Spleen (tissue), 11 donors: ENCODE measurements at regions not wholly inside any gene's neighbourhood (a gene's known extent, or its start where the extent isn't known, plus 50 kb on each side); places are given as distances from the start of the nearest gene placed in this dataset.

Source experiments
- DNase-seq: peaks from one replicate; pipeline ENCODE4 v3.0.0-alpha.2; 2020
- H3K27ac ChIP-seq, 8 donors: fragments of 200-600 bp; sonication (generic) in 7 of 8; 1 replicate in 4 of 8; 2 replicates in 4 of 8; pipeline versions ENCODE4 v1.5.0 to v1.8.0; 2016 to 2021; ENCODE audit warnings: inconsistent platforms in 4 of 8, mild to moderate bottlenecking in 4 of 8, moderate library complexity in 1 of 8
- H3K27me3 ChIP-seq, 7 donors: fragments of 200-600 bp; sonication (generic) in 6 of 7; replicated peaks in 1 of 7; 1 replicate in 4 of 7; 2 replicates in 3 of 7; pipeline versions ENCODE4 v1.5.0 to v1.8.0; 2016 to 2021; ENCODE audit warnings: inconsistent platforms in 3 of 7, mild to moderate bottlenecking in 1 of 7
- H3K36me3 ChIP-seq, 6 donors: fragments of 200-600 bp; sonication (generic) in 5 of 6; 1 replicate in 4 of 6; 2 replicates in 2 of 6; pipeline versions ENCODE4 v1.5.0 to v1.8.0; 2016 to 2021; ENCODE audit warnings: inconsistent platforms in 2 of 6
- H3K4me1 ChIP-seq, 6 donors: fragments of 200-600 bp; sonication (generic) in 5 of 6; 1 replicate in 3 of 6; 2 replicates in 3 of 6; pipeline versions ENCODE4 v1.5.0 to v1.8.0; 2016 to 2021; ENCODE audit warnings: inconsistent platforms in 3 of 6
- H3K4me3 ChIP-seq, 8 donors: fragments of 200-600 bp; sonication (generic) in 7 of 8; 1 replicate in 4 of 8; 2 replicates in 4 of 8; pipeline versions ENCODE4 v1.5.0 to v1.8.0; 2016 to 2021; ENCODE audit warnings: inconsistent platforms in 4 of 8, mild to moderate bottlenecking in 4 of 8, moderate library complexity in 2 of 8
- H3K9me3 ChIP-seq, 8 donors: fragments of 200-600 bp; sonication (generic) in 7 of 8; 1 replicate in 4 of 8; 2 replicates in 4 of 8; pipeline versions ENCODE4 v1.5.0 to v1.8.0; 2016 to 2021; ENCODE audit warnings: inconsistent platforms in 4 of 8
- CTCF ChIP-seq, 11 experiments: fragments of 200-600 bp in 7 of 11; fragments of 450-650 bp in 4 of 11; sonication (generic) in 4 of 11; IDR thresholded peaks in 8 of 11; conservative IDR thresholded peaks in 3 of 11; 1 replicate in 7 of 11; 2 replicates in 4 of 11; pipeline versions ENCODE4 v1.4.0 to v1.8.0; 2016 to 2021; ENCODE audit warnings: antibody characterized with exemption in 11 of 11, inconsistent platforms in 4 of 11, mild to moderate bottlenecking in 1 of 11
- POLR2A ChIP-seq, 3 donors: fragments of 450-650 bp; IDR thresholded peaks; one replicate each; pipeline ENCODE4 v1.5.1; 2017; ENCODE audit warnings: antibody characterized with exemption in 3 of 3, mild to moderate bottlenecking in 1 of 3
- POLR2AphosphoS5 ChIP-seq, 3 donors: sonication (generic); formaldehyde crosslinking; IDR thresholded peaks; one replicate each; pipeline ENCODE4 v1.5.1; 2017; ENCODE audit warnings: antibody characterized with exemption in 3 of 3
- WGBS, 5 donors: extraction: QIAGEN DNeasy Blood & Tissue Kit in 3 of 5; methylation state at CpG; one replicate each; pipeline versions ENCODE4 v1.1.5 to v1.1.7; 2013 to 2018; 5-methylcytosine and 5-hydroxymethylcytosine counted together
- intact Hi-C: fragments of 100-400 bp; cut with DNase I; formaldehyde crosslinking; loops from one replicate; pipeline ENCODE4 v1.15.0; 2023; ENCODE audit warnings: low total_unique reads
- donor health status: healthy with polysubstance abuse.
- donor health status: DM: no; HTN: no; CAD: no; lungs with moderate emphysema.
- donor health status: DM: no; HTN: no; CAD: no.
- donor health status: Bipolar disorder and iron deficiency.
- donor health status: healthy.
- donor health status: DM: no; HTN: no; CAD: no.
- donor health status: DM: yes; HTN: yes; CAD: no.

- Histone ChIP-seq H3K9me3 (no peaks in the 10 kb centered on the region), H3K27ac (no peak overlapping the region), H3K27me3 (no peaks in the 10 kb centered on the region), H3K4me1 (no peaks in the 10 kb centered on the region), H3K36me3 (no peaks in the 10 kb centered on the region), H3K4me3 (no peak overlapping the region)
- no peak for DNase-seq
- 85 to 90% (median 86%) methylated on average over 3 of the region's 3 CpGs for WGBS, 5 donors
- intact Hi-C loops, result no loop called here
- no peak for TF ChIP-seq POLR2A (IDR thresholded peaks at IDR 0.05)
- no peak for TF ChIP-seq POLR2AphosphoS5 (IDR thresholded peaks at IDR 0.05)
- no peak for TF ChIP-seq CTCF (IDR thresholded peaks at IDR 0.05 in 8 of 11, conservative IDR thresholded peaks at IDR 0.05 in 3 of 11)
Observed at GRCh38 chr12:60475825-60476224, 880.0 kb downstream of the SLC16A7 start.

DNA sequence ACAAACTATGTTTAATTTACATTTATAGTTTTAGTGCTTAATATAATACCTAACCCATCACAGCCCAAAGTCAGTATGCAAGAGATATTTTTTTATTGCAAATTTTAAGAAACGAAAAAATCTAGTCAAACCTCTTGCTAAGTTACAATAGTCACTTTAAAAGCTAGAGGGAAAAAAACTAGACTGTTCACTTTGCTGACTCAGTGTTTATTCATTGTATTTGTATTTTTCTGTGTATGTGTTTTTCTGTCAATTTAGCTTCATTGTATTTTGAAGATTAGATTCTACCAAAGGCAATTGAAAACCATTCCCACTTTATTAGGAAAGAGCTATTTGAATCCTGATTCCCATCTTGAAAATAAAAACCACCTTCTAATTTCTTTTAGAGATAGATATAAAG is 891.5 kb downstream of the SLC16A7 start:
- intact Hi-C loops, result no loop called here
- Histone ChIP-seq H3K4me3 (no peak overlapping the region), H3K27ac (no peak overlapping the region), H3K9me3 (peaks cover 0 to 15% (median 4%) of the 10 kb centered on the region in 8 donors), H3K4me1 (no peaks in the 10 kb centered on the region), H3K36me3 (no peaks in the 10 kb centered on the region), H3K27me3 (no peaks in the 10 kb centered on the region)
- no peak for DNase-seq
- WGBS, 5 donors, result 65 to 81% (median 68%) methylated on average over 1 of the region's 1 CpG
- TF ChIP-seq POLR2A (IDR thresholded peaks at IDR 0.05), result no peak
- no peak for TF ChIP-seq POLR2AphosphoS5 (IDR thresholded peaks at IDR 0.05)
- TF ChIP-seq CTCF (IDR thresholded peaks at IDR 0.05 in 8 of 11, conservative IDR thresholded peaks at IDR 0.05 in 3 of 11), result no peak

GRCh38 chr12:60489071-60489470 is 893.2 kb downstream of the SLC16A7 start:
- no peak for DNase-seq
- intact Hi-C loops, result no loop called here
- Histone ChIP-seq H3K4me1 (no peaks in the 10 kb centered on the region), H3K36me3 (no peaks in the 10 kb centered on the region), H3K27ac (no peak overlapping the region), H3K27me3 (no peaks in the 10 kb centered on the region), H3K4me3 (no peak overlapping the region), H3K9me3 (peaks cover 0 to 4% (median 0%) of the 10 kb centered on the region in 8 donors)
- no peak for TF ChIP-seq POLR2AphosphoS5 (IDR thresholded peaks at IDR 0.05)
- TF ChIP-seq CTCF (IDR thresholded peaks at IDR 0.05 in 8 of 11, conservative IDR thresholded peaks at IDR 0.05 in 3 of 11), result no peak
- no peak for TF ChIP-seq POLR2A (IDR thresholded peaks at IDR 0.05)

DNA sequence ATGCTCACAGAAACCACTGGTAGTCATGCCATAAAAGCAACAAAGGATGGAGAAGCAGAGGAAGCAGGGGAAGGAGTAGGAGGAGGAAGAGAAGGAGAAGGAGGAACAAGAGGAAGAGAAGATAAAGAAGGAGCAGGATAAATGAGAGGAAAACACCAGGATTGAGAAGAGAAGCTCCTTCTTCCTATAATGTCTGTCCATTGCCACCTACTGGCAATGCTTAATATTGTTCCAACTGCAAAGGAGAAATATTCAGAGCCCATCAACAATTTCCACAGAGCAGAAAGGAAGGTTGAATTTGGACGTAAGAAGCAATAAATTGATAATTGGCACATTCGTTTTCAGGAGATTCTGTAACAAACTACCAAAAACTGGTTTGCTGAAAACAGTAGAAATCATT is 898.4 kb downstream of the SLC16A7 start:
- Histone ChIP-seq H3K4me3 (no peak overlapping the region), H3K4me1 (no peaks in the 10 kb centered on the region), H3K9me3 (peaks cover 0 to 7% (median 1%) of the 10 kb centered on the region in 8 donors), H3K36me3 (no peaks in the 10 kb centered on the region), H3K27ac (no peak overlapping the region), H3K27me3 (no peaks in the 10 kb centered on the region)
- TF ChIP-seq CTCF (IDR thresholded peaks at IDR 0.05 in 8 of 11, conservative IDR thresholded peaks at IDR 0.05 in 3 of 11) (peak in 6 of 11 experiments; percentile 35 to 44 (median 42)), POLR2AphosphoS5 (IDR thresholded peaks at IDR 0.05) (no peak)
- WGBS, 5 donors, result 14 to 50% (median 35%) methylated on average over 2 of the region's 2 CpGs
- intact Hi-C loops, result no loop called here
- DNase-seq, result no peak
